CD4-positive, CD25-positive, alpha-beta regulatory T cell (primary cell): ENCODE measurements at regions not wholly inside any gene's neighbourhood (a gene's known extent, or its start where the extent isn't known, plus 50 kb on each side); places are given as distances from the start of the nearest gene placed in this dataset.
"Not testable (repeated sequence)": the region's sequence is repeated elsewhere in the genome, so short reads cannot be mapped to it uniquely, and the experiment has no call there.

Experiments used
- ATAC-seq, 2 donors: fragments of 150-1000 bp; cut with Tn5 transposase; one replicate each; pipeline ENCODE4 v1.10.0; 2021; ENCODE audit warnings: low read depth in 2 of 2, moderate number of reproducible peaks in 2 of 2, moderate library complexity in 1 of 2
- DNase-seq, 3 donors: peaks; one replicate each; pipeline versions ENCODE4 v3.0.0 to v3.0.0-alpha.2; 2012 to 2022; ENCODE audit warnings: mixed read lengths in 1 of 3
- H3K27ac ChIP-seq: one replicate; pipeline ENCODE4 v1.7.0; 2013; ENCODE audit warnings: mild to moderate bottlenecking, low read length; ENCODE audit not compliant: insufficient read depth, poor library complexity, severe bottlenecking
- H3K27me3 ChIP-seq: one replicate; pipeline ENCODE4 v1.7.0; 2013; ENCODE audit warnings: low read length; ENCODE audit not compliant: control insufficient read depth, insufficient read depth
- H3K36me3 ChIP-seq: one replicate; pipeline ENCODE4 v1.7.0; 2013; ENCODE audit warnings: mild to moderate bottlenecking, low read length, moderate library complexity; ENCODE audit not compliant: control insufficient read depth, insufficient read depth
- H3K4me1 ChIP-seq: 2 replicates; pipeline ENCODE4 v1.7.0; 2013; ENCODE audit warnings: mild to moderate bottlenecking, low read length; ENCODE audit not compliant: insufficient read depth, control insufficient read depth, poor library complexity, severe bottlenecking
- H3K4me3 ChIP-seq: one replicate; pipeline ENCODE4 v1.7.0; 2013; ENCODE audit warnings: low read depth, mild to moderate bottlenecking, low read length, moderate library complexity
- H3K9me3 ChIP-seq, 2 experiments: 1 replicate in 1 of 2; 2 replicates in 1 of 2; pipeline ENCODE4 v1.7.0; 2013; ENCODE audit warnings: low read length in 2 of 2, mild to moderate bottlenecking in 1 of 2, moderate library complexity in 1 of 2; ENCODE audit not compliant: control insufficient read depth in 2 of 2
- H3K27ac Mint-ChIP-seq, 3 donors: one replicate each; pipeline ENCODE4 v1.8.0; 2020 to 2022; ENCODE audit warnings: mild to moderate bottlenecking in 3 of 3, mixed read lengths in 3 of 3, moderate library complexity in 2 of 3
- H3K27me3 Mint-ChIP-seq: one replicate; pipeline ENCODE4 v1.8.0; 2022; ENCODE audit warnings: mild to moderate bottlenecking, mixed read lengths
- H3K36me3 Mint-ChIP-seq: one replicate; pipeline ENCODE4 v1.8.0; 2020; ENCODE audit warnings: mixed read lengths
- H3K4me1 Mint-ChIP-seq, 4 donors: one replicate each; pipeline ENCODE4 v1.8.0; 2020 to 2022; ENCODE audit warnings: mixed read lengths in 4 of 4, mild to moderate bottlenecking in 1 of 4
- H3K4me3 Mint-ChIP-seq, 4 donors: one replicate each; pipeline ENCODE4 v1.8.0; 2020 to 2022; ENCODE audit warnings: mild to moderate bottlenecking in 4 of 4, mixed read lengths in 4 of 4, moderate library complexity in 3 of 4
- H3K9me3 Mint-ChIP-seq, 7 donors: one replicate each; pipeline ENCODE4 v1.8.0; 2020 to 2022; ENCODE audit warnings: mixed read lengths in 7 of 7, mild to moderate bottlenecking in 3 of 7, moderate library complexity in 2 of 7

GRCh38 chr7:152912511-152912910 is 153.0 kb downstream of the ACTR3B start:
- Histone ChIP-seq H3K27me3 (no peaks in the 10 kb centered on the region), H3K9me3 (no peaks in the 10 kb centered on the region), H3K27ac (no peak overlapping the region), H3K36me3 (no peaks in the 10 kb centered on the region), H3K4me1 (no peaks in the 10 kb centered on the region), H3K4me3 (no peak overlapping the region)
- ATAC-seq (no peak), DNase-seq (no peak)
- H3K9me3 Mint-ChIP-seq: peaks cover 0 to 4% (median 0%) of the 10 kb centered on the region in 7 donors
- H3K4me1 Mint-ChIP-seq: no peaks in the 10 kb centered on the region
- H3K36me3 Mint-ChIP-seq: no peaks in the 10 kb centered on the region
- no peaks in the 10 kb centered on the region for H3K27me3 Mint-ChIP-seq
- no peak overlapping the region for H3K4me3 Mint-ChIP-seq
- H3K27ac Mint-ChIP-seq: no peak overlapping the region

GRCh38 chr7:152913492-152913891 is 153.9 kb downstream of the ACTR3B start:
- Mint-ChIP-seq H3K27ac (no peak overlapping the region), H3K4me3 (no peak overlapping the region), H3K9me3 (peaks cover 0 to 4% (median 1%) of the 10 kb centered on the region in 7 donors), H3K4me1 (no peaks in the 10 kb centered on the region), H3K36me3 (no peaks in the 10 kb centered on the region), H3K27me3 (no peaks in the 10 kb centered on the region)
- DNase-seq: no peak
- H3K27me3 ChIP-seq: no peaks in the 10 kb centered on the region
- no peaks in the 10 kb centered on the region for H3K9me3 ChIP-seq
- no peak overlapping the region for H3K27ac ChIP-seq
- no peaks in the 10 kb centered on the region for H3K4me1 ChIP-seq
- no peak for ATAC-seq
- no peaks in the 10 kb centered on the region for H3K36me3 ChIP-seq
- no peak overlapping the region for H3K4me3 ChIP-seq

- H3K36me3 Mint-ChIP-seq: no peaks in the 10 kb centered on the region
- no peaks in the 10 kb centered on the region for H3K27me3 Mint-ChIP-seq
- H3K4me3 Mint-ChIP-seq: no peak overlapping the region
Measured at GRCh38 chr7:152914014-152914844, 154.7 kb downstream of the ACTR3B start.

GRCh38 chr7:152914845-152915102 is 155.2 kb downstream of the ACTR3B start:
- H3K27ac ChIP-seq, H3K4me3 ChIP-seq, ATAC-seq, H3K27me3 ChIP-seq, H3K4me3 Mint-ChIP-seq, H3K4me1 Mint-ChIP-seq, H3K9me3 Mint-ChIP-seq, H3K27me3 Mint-ChIP-seq, H3K27ac Mint-ChIP-seq, H3K36me3 ChIP-seq, H3K36me3 Mint-ChIP-seq, DNase-seq, H3K9me3 ChIP-seq, H3K4me1 ChIP-seq: not testable (repeated sequence)

More at GRCh38 chr7:152914014-152914844, 154.7 kb downstream of the ACTR3B start:
- Histone ChIP-seq H3K4me1 (no peaks in the 10 kb centered on the region), H3K4me3 (no peak overlapping the region), H3K27ac (no peak overlapping the region), H3K27me3 (no peaks in the 10 kb centered on the region), H3K9me3 (no peaks in the 10 kb centered on the region), H3K36me3 (no peaks in the 10 kb centered on the region)
- Mint-ChIP-seq H3K9me3 (peaks cover 0 to 4% (median 1%) of the 10 kb centered on the region in 7 donors), H3K27ac (no peak overlapping the region), H3K4me1 (no peaks in the 10 kb centered on the region)
- ATAC-seq (no peak), DNase-seq (no peak)

- Mint-ChIP-seq H3K36me3 (peaks cover 6% of the 10 kb centered on the region), H3K4me1 (peaks cover 0 to 3% (median under 1%) of the 10 kb centered on the region in 4 donors), H3K27me3 (peaks cover 13% of the 10 kb centered on the region), H3K9me3 (peaks cover 0 to 18% (median 5%) of the 10 kb centered on the region in 7 donors), H3K27ac (no peak overlapping the region), H3K4me3 (no peak overlapping the region)
- Histone ChIP-seq H3K4me1 (no peaks in the 10 kb centered on the region), H3K27ac (no peak overlapping the region), H3K4me3 (no peak overlapping the region), H3K9me3 (peaks cover 0 to 2% of the 10 kb centered on the region in 2 experiments), H3K36me3 (no peaks in the 10 kb centered on the region), H3K27me3 (peaks cover 4% of the 10 kb centered on the region)
- ATAC-seq (no peak), DNase-seq (no peak)
Measured at GRCh38 chr7:152922318-152923081, 162.9 kb downstream of the ACTR3B start.

- no peak for DNase-seq
- no peak for ATAC-seq
- peaks cover 17% of the 10 kb centered on the region for H3K27me3 Mint-ChIP-seq
- H3K4me1 ChIP-seq: no peaks in the 10 kb centered on the region
- H3K4me3 ChIP-seq: no peak overlapping the region
- peaks cover 0 to 14% (median 3%) of the 10 kb centered on the region in 7 donors for H3K9me3 Mint-ChIP-seq
- no peak overlapping the region for H3K27ac ChIP-seq
- H3K27ac Mint-ChIP-seq: no peak overlapping the region
- no peaks in the 10 kb centered on the region for H3K36me3 ChIP-seq
- H3K4me1 Mint-ChIP-seq: peaks cover 0 to 3% (median under 1%) of the 10 kb centered on the region in 4 donors
- H3K9me3 ChIP-seq: peaks cover 0 to 2% of the 10 kb centered on the region in 2 experiments
- H3K4me3 Mint-ChIP-seq: no peak overlapping the region
- peaks cover 4% of the 10 kb centered on the region for H3K27me3 ChIP-seq
- peaks cover 6% of the 10 kb centered on the region for H3K36me3 Mint-ChIP-seq
Measured at GRCh38 chr7:152923711-152924110, 164.2 kb downstream of the ACTR3B start.

- peaks cover 0 to 14% (median 3%) of the 10 kb centered on the region in 7 donors for H3K9me3 Mint-ChIP-seq
- H3K36me3 Mint-ChIP-seq: peaks cover 6% of the 10 kb centered on the region
- DNase-seq (no peak), ATAC-seq (no peak)
- no peaks in the 10 kb centered on the region for H3K36me3 ChIP-seq
- no peak overlapping the region for H3K4me3 Mint-ChIP-seq
- peaks cover 0 to 3% (median 2%) of the 10 kb centered on the region in 4 donors for H3K4me1 Mint-ChIP-seq
- H3K4me1 ChIP-seq: no peaks in the 10 kb centered on the region
- no peak overlapping the region for H3K27ac ChIP-seq
- no peak overlapping the region for H3K27ac Mint-ChIP-seq
- H3K27me3 ChIP-seq: peaks cover 4% of the 10 kb centered on the region
- peaks cover 0 to 2% of the 10 kb centered on the region in 2 experiments for H3K9me3 ChIP-seq
- no peak overlapping the region for H3K4me3 ChIP-seq
- H3K27me3 Mint-ChIP-seq: peaks cover 18% of the 10 kb centered on the region
Measured at GRCh38 chr7:152924238-152924637, 164.7 kb downstream of the ACTR3B start.
